ENCODE measurements at regions not wholly inside any gene's neighbourhood (a gene's known extent, or its start where the extent isn't known, plus 50 kb on each side); places are given as distances from the start of the nearest gene placed in this dataset.

DNA sequence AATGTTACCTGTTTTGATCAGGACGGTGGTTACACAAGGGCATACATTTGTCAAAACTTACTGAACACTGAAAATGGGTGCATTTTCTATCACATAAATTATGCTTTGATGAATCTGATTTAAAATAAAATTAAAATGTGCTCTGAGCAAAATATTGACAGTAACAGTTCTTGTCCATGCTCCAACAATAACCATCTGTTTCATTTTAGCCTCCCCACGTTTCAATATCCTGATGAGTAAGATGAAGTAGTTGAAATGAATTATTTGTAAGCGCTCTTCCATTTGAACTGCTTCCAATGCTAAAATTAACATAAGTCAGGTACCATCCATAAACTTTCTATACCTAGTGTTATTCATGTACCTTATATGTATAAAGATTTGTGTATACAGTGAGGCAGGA is 365.4 kb downstream of the LTN1 start (continued):
- TF ChIP-seq, protein P1, sequence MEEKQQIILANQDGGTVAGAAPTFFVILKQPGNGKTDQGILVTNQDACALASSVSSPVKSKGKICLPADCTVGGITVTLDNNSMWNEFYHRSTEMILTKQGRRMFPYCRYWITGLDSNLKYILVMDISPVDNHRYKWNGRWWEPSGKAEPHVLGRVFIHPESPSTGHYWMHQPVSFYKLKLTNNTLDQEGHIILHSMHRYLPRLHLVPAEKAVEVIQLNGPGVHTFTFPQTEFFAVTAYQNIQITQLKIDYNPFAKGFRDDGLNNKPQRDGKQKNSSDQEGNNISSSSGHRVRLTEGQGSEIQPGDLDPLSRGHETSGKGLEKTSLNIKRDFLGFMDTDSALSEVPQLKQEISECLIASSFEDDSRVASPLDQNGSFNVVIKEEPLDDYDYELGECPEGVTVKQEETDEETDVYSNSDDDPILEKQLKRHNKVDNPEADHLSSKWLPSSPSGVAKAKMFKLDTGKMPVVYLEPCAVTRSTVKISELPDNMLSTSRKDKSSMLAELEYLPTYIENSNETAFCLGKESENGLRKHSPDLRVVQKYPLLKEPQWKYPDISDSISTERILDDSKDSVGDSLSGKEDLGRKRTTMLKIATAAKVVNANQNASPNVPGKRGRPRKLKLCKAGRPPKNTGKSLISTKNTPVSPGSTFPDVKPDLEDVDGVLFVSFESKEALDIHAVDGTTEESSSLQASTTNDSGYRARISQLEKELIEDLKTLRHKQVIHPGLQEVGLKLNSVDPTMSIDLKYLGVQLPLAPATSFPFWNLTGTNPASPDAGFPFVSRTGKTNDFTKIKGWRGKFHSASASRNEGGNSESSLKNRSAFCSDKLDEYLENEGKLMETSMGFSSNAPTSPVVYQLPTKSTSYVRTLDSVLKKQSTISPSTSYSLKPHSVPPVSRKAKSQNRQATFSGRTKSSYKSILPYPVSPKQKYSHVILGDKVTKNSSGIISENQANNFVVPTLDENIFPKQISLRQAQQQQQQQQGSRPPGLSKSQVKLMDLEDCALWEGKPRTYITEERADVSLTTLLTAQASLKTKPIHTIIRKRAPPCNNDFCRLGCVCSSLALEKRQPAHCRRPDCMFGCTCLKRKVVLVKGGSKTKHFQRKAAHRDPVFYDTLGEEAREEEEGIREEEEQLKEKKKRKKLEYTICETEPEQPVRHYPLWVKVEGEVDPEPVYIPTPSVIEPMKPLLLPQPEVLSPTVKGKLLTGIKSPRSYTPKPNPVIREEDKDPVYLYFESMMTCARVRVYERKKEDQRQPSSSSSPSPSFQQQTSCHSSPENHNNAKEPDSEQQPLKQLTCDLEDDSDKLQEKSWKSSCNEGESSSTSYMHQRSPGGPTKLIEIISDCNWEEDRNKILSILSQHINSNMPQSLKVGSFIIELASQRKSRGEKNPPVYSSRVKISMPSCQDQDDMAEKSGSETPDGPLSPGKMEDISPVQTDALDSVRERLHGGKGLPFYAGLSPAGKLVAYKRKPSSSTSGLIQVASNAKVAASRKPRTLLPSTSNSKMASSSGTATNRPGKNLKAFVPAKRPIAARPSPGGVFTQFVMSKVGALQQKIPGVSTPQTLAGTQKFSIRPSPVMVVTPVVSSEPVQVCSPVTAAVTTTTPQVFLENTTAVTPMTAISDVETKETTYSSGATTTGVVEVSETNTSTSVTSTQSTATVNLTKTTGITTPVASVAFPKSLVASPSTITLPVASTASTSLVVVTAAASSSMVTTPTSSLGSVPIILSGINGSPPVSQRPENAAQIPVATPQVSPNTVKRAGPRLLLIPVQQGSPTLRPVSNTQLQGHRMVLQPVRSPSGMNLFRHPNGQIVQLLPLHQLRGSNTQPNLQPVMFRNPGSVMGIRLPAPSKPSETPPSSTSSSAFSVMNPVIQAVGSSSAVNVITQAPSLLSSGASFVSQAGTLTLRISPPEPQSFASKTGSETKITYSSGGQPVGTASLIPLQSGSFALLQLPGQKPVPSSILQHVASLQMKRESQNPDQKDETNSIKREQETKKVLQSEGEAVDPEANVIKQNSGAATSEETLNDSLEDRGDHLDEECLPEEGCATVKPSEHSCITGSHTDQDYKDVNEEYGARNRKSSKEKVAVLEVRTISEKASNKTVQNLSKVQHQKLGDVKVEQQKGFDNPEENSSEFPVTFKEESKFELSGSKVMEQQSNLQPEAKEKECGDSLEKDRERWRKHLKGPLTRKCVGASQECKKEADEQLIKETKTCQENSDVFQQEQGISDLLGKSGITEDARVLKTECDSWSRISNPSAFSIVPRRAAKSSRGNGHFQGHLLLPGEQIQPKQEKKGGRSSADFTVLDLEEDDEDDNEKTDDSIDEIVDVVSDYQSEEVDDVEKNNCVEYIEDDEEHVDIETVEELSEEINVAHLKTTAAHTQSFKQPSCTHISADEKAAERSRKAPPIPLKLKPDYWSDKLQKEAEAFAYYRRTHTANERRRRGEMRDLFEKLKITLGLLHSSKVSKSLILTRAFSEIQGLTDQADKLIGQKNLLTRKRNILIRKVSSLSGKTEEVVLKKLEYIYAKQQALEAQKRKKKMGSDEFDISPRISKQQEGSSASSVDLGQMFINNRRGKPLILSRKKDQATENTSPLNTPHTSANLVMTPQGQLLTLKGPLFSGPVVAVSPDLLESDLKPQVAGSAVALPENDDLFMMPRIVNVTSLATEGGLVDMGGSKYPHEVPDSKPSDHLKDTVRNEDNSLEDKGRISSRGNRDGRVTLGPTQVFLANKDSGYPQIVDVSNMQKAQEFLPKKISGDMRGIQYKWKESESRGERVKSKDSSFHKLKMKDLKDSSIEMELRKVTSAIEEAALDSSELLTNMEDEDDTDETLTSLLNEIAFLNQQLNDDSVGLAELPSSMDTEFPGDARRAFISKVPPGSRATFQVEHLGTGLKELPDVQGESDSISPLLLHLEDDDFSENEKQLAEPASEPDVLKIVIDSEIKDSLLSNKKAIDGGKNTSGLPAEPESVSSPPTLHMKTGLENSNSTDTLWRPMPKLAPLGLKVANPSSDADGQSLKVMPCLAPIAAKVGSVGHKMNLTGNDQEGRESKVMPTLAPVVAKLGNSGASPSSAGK (IDR thresholded peaks at IDR 0.05): no peak
- no peak for TF ChIP-seq ELF1 (tag; IDR thresholded peaks at IDR 0.05)
- no peak for TF ChIP-seq ZNF778 (CRISPR knock-in tag; IDR thresholded peaks at IDR 0.05)
- TF ChIP-seq BCOR (IDR thresholded peaks at IDR 0.05): no peak
